HFF-Myc (cell line): ENCODE measurements at regions not wholly inside any gene's neighbourhood (a gene's known extent, or its start where the extent isn't known, plus 50 kb on each side); places are given as distances from the start of the nearest gene placed in this dataset.

Experiments used
- DNase-seq: peaks from one replicate; pipeline ENCODE4 v3.0.0-alpha.2; 2011; ENCODE audit warnings: low read depth; ENCODE audit errors: extremely low read depth
- H3K4me3 ChIP-seq: replicated peaks from 2 replicates; pipeline ENCODE4 v1.5.1; 2011; ENCODE audit warnings: low read depth, mild to moderate bottlenecking, control low read depth, low read length
- CTCF ChIP-seq: IDR thresholded peaks from 2 replicates; pipeline ENCODE4 v1.5.1; 2012; ENCODE audit warnings: mild to moderate bottlenecking, low read depth, low read length, control low read depth; ENCODE audit errors: missing control alignments

- DNase-seq = no peak
- TF ChIP-seq CTCF = no peak
- H3K4me3 ChIP-seq = no peak overlapping the region
These were observed 123.0 kb upstream of the TLR3 start for GRCh38 chr4:185945906-185946305.

GRCh38 chr4:185950891-185951290, 118.1 kb upstream of the TLR3 start:
- no peak overlapping the region for H3K4me3 ChIP-seq
- peak; percentile 2 for DNase-seq
- no peak for TF ChIP-seq CTCF

- TF ChIP-seq CTCF = no peak
- DNase-seq = no peak
- H3K4me3 ChIP-seq = no peak overlapping the region
These were observed 113.7 kb upstream of the TLR3 start for GRCh38 chr4:185955151-185955770.

GRCh38 chr4:185955826-185956543, 113.0 kb upstream of the TLR3 start:
- TF ChIP-seq CTCF = no peak
- no peak overlapping the region for H3K4me3 ChIP-seq
- DNase-seq = no peak

- no peak for TF ChIP-seq CTCF
- H3K4me3 ChIP-seq = no peak overlapping the region
- no peak for DNase-seq
These were observed 112.4 kb upstream of the TLR3 start for GRCh38 chr4:185956544-185956940.

- no peak for DNase-seq
- no peak overlapping the region for H3K4me3 ChIP-seq
- no peak for TF ChIP-seq CTCF
These were observed 110.7 kb upstream of the TLR3 start for GRCh38 chr4:185958094-185958747.
